Neural cell (in vitro differentiated cells): ENCODE measurements at regions not wholly inside any gene's neighbourhood (a gene's known extent, or its start where the extent isn't known, plus 50 kb on each side); places are given as distances from the start of the nearest gene placed in this dataset.

Experiments
- H2AFZ ChIP-seq: fragments of 200-600, 300-800 bp; sonication (generic), shearing (Covaris generic); 2 replicates; pipeline ENCODE4 v1.6.0; 2014; ENCODE audit warnings: low read depth, mild to moderate bottlenecking, antibody characterized with exemption, low read length, moderate library complexity
- H3F3A ChIP-seq: fragments of 200-600 bp; shearing (Covaris generic); 2 replicates; pipeline ENCODE4 v1.6.1; 2016; ENCODE audit warnings: mild to moderate bottlenecking, moderate library complexity, mixed read lengths, antibody characterized with exemption, low read length; ENCODE audit not compliant: insufficient read depth, poor library complexity, severe bottlenecking
- H3K27ac ChIP-seq: fragments of 200-600, 300-800 bp; sonication (generic), shearing (Covaris generic); 2 replicates; pipeline ENCODE4 v1.5.1; 2014; ENCODE audit warnings: mild to moderate bottlenecking, low read length, moderate library complexity
- H3K27me3 ChIP-seq: fragments of 300-800, 200-600 bp; sonication (generic), shearing (Covaris generic); 2 replicates; pipeline ENCODE4 v1.6.0; 2014; ENCODE audit warnings: mild to moderate bottlenecking, low read depth, low read length, moderate library complexity; ENCODE audit not compliant: insufficient read depth
- H3K36me3 ChIP-seq: fragments of 300-800, 200-600 bp; sonication (generic), shearing (Covaris generic); 2 replicates; pipeline ENCODE4 v1.5.1; 2014; ENCODE audit warnings: mild to moderate bottlenecking, antibody characterized with exemption, low read length, moderate library complexity; ENCODE audit not compliant: insufficient read depth
- H3K4me2 ChIP-seq: fragments of 300-800, 200-600 bp; sonication (generic), shearing (Covaris generic); 2 replicates; pipeline ENCODE4 v1.6.0; 2014; ENCODE audit warnings: mild to moderate bottlenecking, low read length
- H3K4me3 ChIP-seq: fragments of 300-800, 200-600 bp; sonication (generic), shearing (Covaris generic); 2 replicates; pipeline ENCODE4 v1.5.1; 2014; ENCODE audit warnings: mild to moderate bottlenecking, low read length, moderate library complexity
- H3K79me2 ChIP-seq: fragments of 200-600 bp; shearing (Covaris generic); replicated peaks from 2 replicates; pipeline ENCODE4 v1.6.0; 2014; ENCODE audit warnings: mild to moderate bottlenecking, low read length, moderate library complexity; ENCODE audit not compliant: insufficient read depth
- H3K9ac ChIP-seq: fragments of 300-800, 200-600 bp; sonication (generic), shearing (Covaris generic); 2 replicates; pipeline ENCODE4 v1.6.1; 2016; ENCODE audit warnings: mild to moderate bottlenecking, low read length, mixed read lengths
- H3K9me2 ChIP-seq: fragments of 200-600 bp; shearing (Covaris generic); 2 replicates; pipeline ENCODE4 v1.6.1; 2016; ENCODE audit warnings: mild to moderate bottlenecking, low read length, mixed read lengths; ENCODE audit not compliant: insufficient read depth
- H3K9me3 ChIP-seq: fragments of 200-600, 300-800 bp; sonication (generic), shearing (Covaris generic); 2 replicates; pipeline ENCODE4 v1.6.1; 2016; ENCODE audit warnings: mild to moderate bottlenecking, mixed run types, low read length, moderate library complexity, mixed read lengths
- H4K20me1 ChIP-seq: fragments of 200-600 bp; shearing (Covaris generic); 2 replicates; pipeline ENCODE4 v1.6.1; 2016; ENCODE audit warnings: mild to moderate bottlenecking, mixed run types; ENCODE audit not compliant: insufficient read depth
- EP300 ChIP-seq: fragments of 450-650 bp; conservative IDR thresholded peaks from 2 replicates; pipeline ENCODE4 v1.6.1; 2014; ENCODE audit warnings: antibody characterized with exemption, mild to moderate bottlenecking, moderate library complexity; ENCODE audit not compliant: poor library complexity, severe bottlenecking
- EZH2 ChIP-seq: fragments of 200-600, 300-800 bp; shearing (Covaris generic), sonication (generic); IDR thresholded peaks from 2 replicates; pipeline ENCODE4 v1.6.1; 2014; ENCODE audit warnings: antibody characterized with exemption, low read length, borderline replicate concordance, mild to moderate bottlenecking; ENCODE audit not compliant: insufficient read depth, poor library complexity, severe bottlenecking
- MXI1 ChIP-seq: fragments of 450-650 bp; conservative IDR thresholded peaks from 2 replicates; pipeline ENCODE4 v1.6.1; 2014; ENCODE audit warnings: antibody characterized with exemption, mild to moderate bottlenecking; ENCODE audit not compliant: poor library complexity, severe bottlenecking
- POLR2AphosphoS5 ChIP-seq: IDR thresholded peaks from 2 replicates; pipeline ENCODE4 v1.6.1; 2012
- RAD21 ChIP-seq: fragments of 450-650 bp; conservative IDR thresholded peaks from 2 replicates; pipeline ENCODE4 v1.6.1; 2014; ENCODE audit warnings: antibody characterized with exemption, mild to moderate bottlenecking, moderate library complexity
- SMC3 ChIP-seq: fragments of 450-650 bp; conservative IDR thresholded peaks from 2 replicates; pipeline ENCODE4 v1.6.1; 2014; ENCODE audit warnings: antibody characterized with exemption, mild to moderate bottlenecking, moderate library complexity; ENCODE audit not compliant: poor library complexity
- TAF1 ChIP-seq: IDR thresholded peaks from 2 replicates; pipeline ENCODE4 v1.6.1; 2012; ENCODE audit warnings: low read depth
- TF ChIP-seq, protein P1 (sequence below): IDR thresholded peaks from 2 replicates; pipeline ENCODE4 v1.6.1; 2012; ENCODE audit warnings: borderline replicate concordance
- TF ChIP-seq, protein P2 (sequence below): fragments of 450-650 bp; IDR thresholded peaks from 2 replicates; pipeline ENCODE4 v1.5.1; 2014; ENCODE audit warnings: antibody characterized with exemption, mild to moderate bottlenecking, moderate library complexity; ENCODE audit not compliant: poor library complexity, severe bottlenecking

DNA sequence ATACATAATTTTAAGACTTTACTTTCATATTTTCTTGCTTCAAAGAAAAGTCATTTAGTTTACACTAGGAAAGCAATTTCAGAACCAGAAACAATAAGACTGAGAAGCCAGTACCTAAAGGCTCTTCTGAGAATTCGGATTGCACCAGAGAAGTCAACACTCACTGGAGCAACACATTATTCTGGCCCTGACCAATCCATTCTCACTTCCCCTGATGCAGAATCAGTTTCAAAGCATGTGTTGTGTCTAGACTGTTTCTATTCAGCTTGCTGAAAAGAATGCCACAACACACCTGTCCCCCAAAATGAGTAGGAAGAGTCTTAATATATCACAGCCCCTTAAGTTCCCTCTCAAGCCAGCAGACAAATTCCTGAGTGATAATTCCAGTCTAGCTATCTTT lies 1074.3 kb upstream of the TENM4 start:
- Histone ChIP-seq H2AFZ (no peak overlapping the region), H3F3A (no peaks in the 10 kb centered on the region), H3K27ac (no peak overlapping the region), H3K4me2 (no peak overlapping the region), H3K4me3 (no peak overlapping the region), H3K27me3 (no peaks in the 10 kb centered on the region), H3K9ac (no peak overlapping the region), H3K36me3 (no peaks in the 10 kb centered on the region), H3K79me2 (no peaks in the 10 kb centered on the region), H3K9me2 (no peaks in the 10 kb centered on the region), H3K9me3 (no peaks in the 10 kb centered on the region), H4K20me1 (no peaks in the 10 kb centered on the region)
- no peak for TF ChIP-seq SMC3
- TF ChIP-seq, protein P1, sequence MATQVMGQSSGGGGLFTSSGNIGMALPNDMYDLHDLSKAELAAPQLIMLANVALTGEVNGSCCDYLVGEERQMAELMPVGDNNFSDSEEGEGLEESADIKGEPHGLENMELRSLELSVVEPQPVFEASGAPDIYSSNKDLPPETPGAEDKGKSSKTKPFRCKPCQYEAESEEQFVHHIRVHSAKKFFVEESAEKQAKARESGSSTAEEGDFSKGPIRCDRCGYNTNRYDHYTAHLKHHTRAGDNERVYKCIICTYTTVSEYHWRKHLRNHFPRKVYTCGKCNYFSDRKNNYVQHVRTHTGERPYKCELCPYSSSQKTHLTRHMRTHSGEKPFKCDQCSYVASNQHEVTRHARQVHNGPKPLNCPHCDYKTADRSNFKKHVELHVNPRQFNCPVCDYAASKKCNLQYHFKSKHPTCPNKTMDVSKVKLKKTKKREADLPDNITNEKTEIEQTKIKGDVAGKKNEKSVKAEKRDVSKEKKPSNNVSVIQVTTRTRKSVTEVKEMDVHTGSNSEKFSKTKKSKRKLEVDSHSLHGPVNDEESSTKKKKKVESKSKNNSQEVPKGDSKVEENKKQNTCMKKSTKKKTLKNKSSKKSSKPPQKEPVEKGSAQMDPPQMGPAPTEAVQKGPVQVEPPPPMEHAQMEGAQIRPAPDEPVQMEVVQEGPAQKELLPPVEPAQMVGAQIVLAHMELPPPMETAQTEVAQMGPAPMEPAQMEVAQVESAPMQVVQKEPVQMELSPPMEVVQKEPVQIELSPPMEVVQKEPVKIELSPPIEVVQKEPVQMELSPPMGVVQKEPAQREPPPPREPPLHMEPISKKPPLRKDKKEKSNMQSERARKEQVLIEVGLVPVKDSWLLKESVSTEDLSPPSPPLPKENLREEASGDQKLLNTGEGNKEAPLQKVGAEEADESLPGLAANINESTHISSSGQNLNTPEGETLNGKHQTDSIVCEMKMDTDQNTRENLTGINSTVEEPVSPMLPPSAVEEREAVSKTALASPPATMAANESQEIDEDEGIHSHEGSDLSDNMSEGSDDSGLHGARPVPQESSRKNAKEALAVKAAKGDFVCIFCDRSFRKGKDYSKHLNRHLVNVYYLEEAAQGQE, result no peak

- Histone ChIP-seq H3K9me2 (no peaks in the 10 kb centered on the region), H3K27me3 (no peaks in the 10 kb centered on the region), H3K9ac (no peak overlapping the region), H2AFZ (no peak overlapping the region), H3K4me2 (no peak overlapping the region), H3K4me3 (no peak overlapping the region), H4K20me1 (no peaks in the 10 kb centered on the region), H3K9me3 (no peaks in the 10 kb centered on the region), H3F3A (no peaks in the 10 kb centered on the region), H3K79me2 (no peaks in the 10 kb centered on the region), H3K27ac (no peak overlapping the region), H3K36me3 (no peaks in the 10 kb centered on the region)
- TF ChIP-seq EP300, result peak; percentile 37
- no peak for TF ChIP-seq TAF1
These were observed 1071.7 kb upstream of the TENM4 start for GRCh38 chr11:80512491-80512890.

- no peaks in the 10 kb centered on the region for H3K27me3 ChIP-seq
- no peak overlapping the region for H3K4me3 ChIP-seq
- H2AFZ ChIP-seq, result no peak overlapping the region
These were observed 1064.9 kb upstream of the TENM4 start for GRCh38 chr11:80505771-80506170.

More at GRCh38 chr11:80505771-80506170, 1064.9 kb upstream of the TENM4 start:
- Histone ChIP-seq H3K9me2 (no peaks in the 10 kb centered on the region), H3K9me3 (no peaks in the 10 kb centered on the region), H3F3A (no peaks in the 10 kb centered on the region), H3K36me3 (no peaks in the 10 kb centered on the region), H4K20me1 (no peaks in the 10 kb centered on the region), H3K9ac (no peak overlapping the region), H3K27ac (no peak overlapping the region), H3K79me2 (no peaks in the 10 kb centered on the region), H3K4me2 (no peak overlapping the region)
- TF ChIP-seq EP300 (no peak), EZH2 (no peak), SMC3 (no peak), MXI1 (no peak), POLR2AphosphoS5 (no peak), RAD21 (no peak), TAF1 (no peak)
- TF ChIP-seq, protein P1, result no peak
- TF ChIP-seq, protein P2, sequence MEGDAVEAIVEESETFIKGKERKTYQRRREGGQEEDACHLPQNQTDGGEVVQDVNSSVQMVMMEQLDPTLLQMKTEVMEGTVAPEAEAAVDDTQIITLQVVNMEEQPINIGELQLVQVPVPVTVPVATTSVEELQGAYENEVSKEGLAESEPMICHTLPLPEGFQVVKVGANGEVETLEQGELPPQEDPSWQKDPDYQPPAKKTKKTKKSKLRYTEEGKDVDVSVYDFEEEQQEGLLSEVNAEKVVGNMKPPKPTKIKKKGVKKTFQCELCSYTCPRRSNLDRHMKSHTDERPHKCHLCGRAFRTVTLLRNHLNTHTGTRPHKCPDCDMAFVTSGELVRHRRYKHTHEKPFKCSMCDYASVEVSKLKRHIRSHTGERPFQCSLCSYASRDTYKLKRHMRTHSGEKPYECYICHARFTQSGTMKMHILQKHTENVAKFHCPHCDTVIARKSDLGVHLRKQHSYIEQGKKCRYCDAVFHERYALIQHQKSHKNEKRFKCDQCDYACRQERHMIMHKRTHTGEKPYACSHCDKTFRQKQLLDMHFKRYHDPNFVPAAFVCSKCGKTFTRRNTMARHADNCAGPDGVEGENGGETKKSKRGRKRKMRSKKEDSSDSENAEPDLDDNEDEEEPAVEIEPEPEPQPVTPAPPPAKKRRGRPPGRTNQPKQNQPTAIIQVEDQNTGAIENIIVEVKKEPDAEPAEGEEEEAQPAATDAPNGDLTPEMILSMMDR, result no peak
